SU-DHL-6 (cell line): ENCODE measurements at regions not wholly inside any gene's neighbourhood (a gene's known extent, or its start where the extent isn't known, plus 50 kb on each side); places are given as distances from the start of the nearest gene placed in this dataset.

Source experiments
- CTCF ChIP-seq: fragments of 200-600 bp; sonication (generic); IDR thresholded peaks from one replicate; pipeline ENCODE4 v1.5.1; 2017; ENCODE audit warnings: antibody characterized with exemption, mild to moderate bottlenecking, low read length, moderate library complexity; ENCODE audit not compliant: insufficient read depth, poor library complexity, severe bottlenecking
- EZH2phosphoT487 ChIP-seq: fragments of 200-600 bp; sonication (generic), shearing (Covaris generic); conservative IDR thresholded peaks from 2 replicates; pipeline ENCODE4 v1.6.1; 2018; ENCODE audit warnings: mild to moderate bottlenecking, antibody characterized with exemption, low read length, moderate library complexity, mixed read lengths

DNA sequence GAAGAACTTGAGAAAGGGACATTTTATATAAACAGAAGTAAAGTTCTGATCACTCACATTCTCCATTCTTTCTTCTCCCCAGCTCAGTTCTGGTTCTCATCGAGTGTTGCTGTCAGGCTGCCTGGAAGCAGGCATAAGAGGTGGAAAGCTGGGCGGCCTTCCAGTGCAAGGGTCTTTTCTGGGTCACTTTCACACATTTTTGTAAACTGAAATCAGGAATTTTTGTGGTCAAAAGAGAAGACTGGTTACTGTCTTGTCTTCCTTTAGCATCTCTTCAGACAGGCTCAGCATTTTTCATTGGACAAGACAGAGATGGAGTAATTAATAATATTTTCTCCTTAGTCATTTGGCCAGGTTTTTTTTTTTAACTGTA is 93.7 kb downstream of the CTH start:
- TF ChIP-seq CTCF, result no peak
- TF ChIP-seq EZH2phosphoT487, result no peak
